Activated CD4-positive, alpha-beta T cell treated with anti-CD3 and anti-CD28 coated beads for 4 hours (primary cell): ENCODE measurements at regions not wholly inside any gene's neighbourhood (a gene's known extent, or its start where the extent isn't known, plus 50 kb on each side); places are given as distances from the start of the nearest gene placed in this dataset.
"Not testable (repeated sequence)": the region's sequence is repeated elsewhere in the genome, so short reads cannot be mapped to it uniquely, and the experiment has no call there.

Experiments used
- DNase-seq, 2 donors: peaks; one replicate each; pipeline ENCODE4 v3.0.0-alpha.2; 2020

DNA sequence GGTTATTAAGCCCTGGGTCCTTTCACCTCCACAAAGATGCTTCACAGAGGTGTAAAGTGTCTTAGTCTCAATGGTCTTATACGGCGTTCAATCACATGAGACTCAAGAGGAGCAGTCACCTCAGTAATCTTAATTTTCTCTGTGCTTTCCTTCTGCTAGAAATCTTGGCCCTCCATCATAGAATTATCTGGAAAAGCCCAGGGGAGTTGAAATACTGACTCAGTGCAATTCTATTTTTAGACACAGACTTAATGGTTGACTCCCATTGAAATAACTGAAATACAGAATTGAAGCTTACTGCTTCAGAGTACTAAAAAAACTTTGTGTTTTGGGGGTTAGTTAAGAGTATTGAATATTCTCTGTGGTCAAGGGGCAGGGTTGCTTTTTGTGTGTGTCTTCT is 94.5 kb upstream of the IL15 start:
- DNase-seq, result no peak

DNA sequence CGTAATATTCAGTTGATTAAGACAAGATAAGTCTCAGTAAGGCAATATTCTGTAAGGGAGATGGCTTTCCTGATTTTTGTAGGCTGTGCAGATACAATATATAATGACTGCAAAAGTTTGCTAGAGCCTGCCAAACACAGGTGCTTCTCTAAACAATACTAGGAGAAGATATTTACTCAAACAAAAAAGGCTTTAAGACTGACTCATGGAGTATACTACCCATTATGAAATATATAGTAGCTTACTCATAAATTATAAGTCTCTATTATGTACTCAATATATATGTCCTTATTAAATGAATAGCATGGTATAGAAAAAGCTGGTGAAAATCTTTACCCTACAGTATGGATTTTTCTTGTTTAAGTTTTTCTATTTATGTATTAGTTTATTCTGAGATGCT is 93.2 kb upstream of the IL15 start:
- DNase-seq, result no peak

- no peak for DNase-seq
These were observed 92.7 kb upstream of the IL15 start for GRCh38 chr4:141543706-141544105.

DNA sequence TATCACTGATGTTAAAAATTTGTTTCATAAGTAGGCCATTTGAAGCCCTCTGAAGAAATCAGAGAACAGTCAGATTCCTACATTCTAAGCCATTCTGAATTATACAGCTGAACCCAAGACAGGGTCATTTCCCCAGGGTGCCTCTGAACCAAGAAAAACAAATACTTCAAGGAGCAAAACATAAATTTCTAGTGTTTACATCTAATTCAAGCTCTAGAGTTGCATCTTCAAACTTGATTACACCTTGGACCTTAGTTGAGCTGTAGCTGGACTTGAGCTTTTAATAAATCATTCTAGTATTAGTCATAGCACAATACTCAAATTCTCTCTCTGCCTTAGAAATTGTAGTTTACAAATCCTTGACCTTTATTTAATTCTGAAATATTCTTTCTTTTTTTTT is 87.6 kb upstream of the IL15 start:
- DNase-seq, result no peak

DNA sequence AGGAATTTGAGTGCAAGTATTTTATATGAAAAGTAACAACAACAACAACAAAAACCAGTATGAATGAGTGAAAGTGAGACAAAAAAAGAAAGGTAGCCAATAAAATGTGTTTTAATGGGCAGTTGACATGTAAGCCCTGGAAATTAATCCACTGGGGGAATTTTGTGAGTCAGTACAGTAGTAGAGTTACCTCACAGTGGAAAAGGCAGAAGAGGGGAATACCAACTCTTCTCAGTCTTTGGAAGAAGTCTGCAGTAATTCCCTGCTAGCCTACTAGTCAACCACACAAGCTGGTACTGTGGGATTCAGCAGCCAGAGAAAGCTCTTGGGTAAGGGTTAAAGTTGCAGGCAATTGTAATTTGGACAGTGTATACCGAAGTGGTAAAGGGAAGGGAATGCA is 76.3 kb upstream of the IL15 start:
- no peak for DNase-seq

- no peak for DNase-seq
These were observed 73.7 kb upstream of the IL15 start for GRCh38 chr4:141562649-141563048.

DNA sequence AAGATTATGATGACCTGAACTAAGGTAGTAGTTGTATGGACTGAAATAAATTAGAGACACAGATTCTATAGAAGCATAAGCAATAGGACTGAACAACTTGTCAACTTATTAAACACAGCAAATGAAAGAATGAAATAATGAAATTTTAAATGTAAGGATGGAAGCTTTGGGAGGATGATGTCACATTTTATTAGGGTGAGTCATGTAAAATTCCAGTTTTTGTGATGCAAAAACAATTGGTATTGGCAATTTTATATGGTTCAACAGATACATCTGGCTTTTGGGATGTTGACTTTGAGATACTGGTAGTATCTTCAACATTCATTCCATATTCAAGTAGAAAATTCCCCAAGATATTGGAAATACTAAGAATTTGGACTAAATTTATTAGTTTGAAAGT is 72.7 kb upstream of the IL15 start:
- no peak for DNase-seq

DNA sequence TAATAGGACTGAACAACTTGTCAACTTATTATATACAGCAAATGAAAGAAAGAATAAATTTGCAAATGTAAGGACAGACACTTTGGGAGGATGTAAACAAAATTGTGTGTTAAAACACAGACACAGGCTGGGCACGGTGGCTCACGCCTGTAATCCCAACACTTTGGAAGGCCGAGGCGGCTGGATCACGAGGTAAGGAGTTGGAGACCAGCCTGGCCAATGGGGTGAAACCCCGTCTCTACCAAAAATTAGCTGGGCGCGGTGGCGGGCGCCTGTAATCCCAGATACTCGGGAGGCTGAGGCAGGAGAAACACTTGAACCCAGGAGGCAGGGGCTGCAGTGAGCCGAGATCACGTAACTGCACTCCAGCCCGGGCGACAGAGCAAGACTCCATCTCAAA is 71.4 kb upstream of the IL15 start:
- DNase-seq, result not testable (repeated sequence)

GRCh38 chr4:141565379-141566089 is 70.8 kb upstream of the IL15 start:
- no peak for DNase-seq

GRCh38 chr4:141567326-141567915 is 69.0 kb upstream of the IL15 start:
- no peak for DNase-seq

- no peak for DNase-seq
These were observed 67.2 kb upstream of the IL15 start for GRCh38 chr4:141569141-141569540.

- no peak for DNase-seq
These were observed 66.1 kb upstream of the IL15 start for GRCh38 chr4:141570290-141570689.

DNA sequence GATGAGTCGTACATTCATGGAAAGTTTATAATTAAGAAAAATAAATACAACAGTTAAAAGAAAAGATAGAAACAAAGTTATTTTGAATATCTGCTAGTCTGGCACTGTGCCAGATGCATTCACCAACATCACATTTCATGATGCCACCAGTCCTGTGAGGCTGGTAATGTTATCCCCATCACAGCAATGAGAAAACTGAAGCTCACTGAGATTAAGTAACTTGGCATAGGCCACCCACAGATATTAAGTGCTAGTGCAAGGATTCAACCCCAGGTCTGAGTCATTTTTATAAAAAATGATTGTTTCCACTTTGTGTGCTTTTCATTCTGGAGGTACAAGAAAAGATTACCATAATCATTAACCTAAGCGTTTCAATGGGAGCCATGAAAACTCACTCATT is 65.0 kb upstream of the IL15 start:
- DNase-seq, result no peak

DNA sequence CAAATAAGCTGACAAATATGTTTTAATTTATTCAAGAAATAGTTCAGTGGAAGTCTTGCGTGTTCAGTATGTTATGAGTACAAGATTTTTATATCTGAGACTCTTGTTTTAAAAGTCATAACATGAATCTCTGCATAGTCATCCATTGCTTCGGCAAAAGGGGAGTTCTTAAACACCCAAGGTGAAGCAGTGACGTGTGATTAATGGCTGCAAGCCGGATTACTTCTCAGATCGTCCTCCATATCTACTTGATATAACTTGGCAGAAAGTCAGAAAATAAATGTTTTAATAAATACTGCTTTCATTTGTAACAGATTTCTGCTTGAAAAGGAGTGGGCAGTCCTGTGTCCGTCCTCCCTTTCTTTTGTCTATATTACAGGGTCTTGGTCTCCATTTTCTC is 64.6 kb upstream of the IL15 start:
- DNase-seq, result no peak

- DNase-seq, result no peak
These were observed 62.7 kb upstream of the IL15 start for GRCh38 chr4:141573678-141574077.

DNA sequence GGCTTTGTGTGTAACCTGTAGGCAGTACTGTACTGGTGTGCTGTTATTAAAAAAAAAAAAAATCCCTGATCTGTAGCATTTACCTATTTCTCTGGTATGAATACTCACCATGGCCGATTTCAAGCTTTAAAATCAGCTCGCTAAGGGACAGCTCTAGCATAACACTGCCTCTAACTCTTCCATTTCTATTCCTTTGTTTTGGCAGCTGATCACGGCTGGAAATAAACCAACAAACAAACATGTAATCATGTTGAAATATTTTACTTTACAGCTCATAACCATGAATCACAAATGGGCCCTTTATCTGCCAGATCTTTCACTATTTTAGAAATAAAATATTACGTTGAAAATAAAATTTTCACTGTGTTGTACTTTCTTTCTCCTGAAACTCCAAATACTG is 60.5 kb upstream of the IL15 start:
- no peak for DNase-seq

DNA sequence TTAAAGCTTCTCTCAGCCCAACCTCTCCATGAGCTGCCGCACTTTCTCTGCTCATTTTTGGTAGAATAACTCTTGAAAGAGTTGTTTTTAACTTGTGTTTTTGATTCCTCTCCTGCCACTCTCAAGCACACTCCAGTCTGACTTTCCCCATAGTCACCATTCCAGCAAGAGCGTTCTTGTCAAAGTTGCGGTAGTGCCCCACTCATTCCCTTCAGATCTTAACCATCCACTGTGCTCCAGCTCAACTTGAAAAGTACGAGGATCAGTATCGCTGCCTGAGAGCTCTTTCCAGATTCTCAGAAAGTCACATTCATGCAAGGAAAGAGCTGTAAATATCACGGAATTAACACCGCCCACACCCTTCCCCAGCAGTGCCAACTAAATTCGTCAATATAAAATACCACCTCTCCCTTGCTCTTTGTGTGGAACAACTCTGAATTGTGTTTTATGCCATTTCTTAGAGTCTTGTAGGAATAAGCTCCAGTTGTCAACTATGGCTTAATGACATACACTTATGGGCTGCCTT is 59.7 kb upstream of the IL15 start:
- DNase-seq, result no peak

DNA sequence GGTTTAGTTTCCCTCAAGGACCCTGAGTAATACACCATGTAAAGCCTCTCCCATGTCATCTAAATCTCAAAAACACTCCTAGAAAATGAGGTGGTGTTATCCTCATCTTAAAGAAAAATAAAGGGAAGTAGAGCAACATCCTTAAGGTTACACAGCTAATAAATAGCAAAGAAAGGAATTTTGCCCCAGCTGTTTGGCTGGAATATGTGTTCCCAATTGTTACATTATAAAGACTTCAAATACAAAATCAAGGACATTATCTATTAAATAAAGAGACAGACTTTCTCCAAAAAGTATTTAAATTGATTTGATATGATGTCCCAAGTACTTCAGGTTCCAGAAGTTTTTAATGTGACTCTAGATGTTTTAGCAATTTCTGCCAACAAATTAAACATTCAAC is 57.9 kb upstream of the IL15 start:
- DNase-seq, result no peak

DNA sequence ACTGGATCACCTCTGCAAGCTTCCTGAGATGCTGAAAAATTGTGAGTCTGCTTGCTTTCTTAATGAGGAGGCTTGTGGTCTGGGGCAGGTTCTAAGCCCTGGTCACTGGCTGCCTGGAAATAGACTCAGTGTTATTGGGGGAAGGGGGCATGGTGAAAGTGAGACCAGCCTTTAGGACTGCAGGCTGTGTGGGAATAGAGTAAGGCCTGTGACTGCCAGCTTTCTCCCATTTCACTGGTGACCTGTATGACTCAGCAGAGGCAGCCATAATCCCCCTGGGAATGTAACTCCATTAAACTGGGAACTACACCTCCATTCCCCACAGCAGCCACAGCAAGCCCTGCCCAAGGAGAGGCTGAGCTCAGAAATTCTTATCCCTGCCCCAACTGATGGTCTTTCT is 55.9 kb upstream of the IL15 start:
- no peak for DNase-seq
